ENCODE measurements at regions not wholly inside any gene's neighbourhood (a gene's known extent, or its start where the extent isn't known, plus 50 kb on each side); places are given as distances from the start of the nearest gene placed in this dataset.

GRCh38 chr11:129295746-129296145, 79.9 kb upstream of the BARX2 start:
- TF ChIP-seq BACH1 (IDR thresholded peaks at IDR 0.05; ENCODE audit: low read length) (no peak), POLR2A (IDR thresholded peaks at IDR 0.05; ENCODE audit: control extremely low read depth in 1 of 2, low read depth in 2 of 2, low read length in 2 of 2) (no peak), RAD21 (IDR thresholded peaks at IDR 0.05 in 1 of 2, conservative IDR thresholded peaks at IDR 0.05 in 1 of 2; ENCODE audit: low read depth in 2 of 2, low read length in 2 of 2) (no peak)

All from H1 (cell line).